ENCODE measurements at regions not wholly inside any gene's neighbourhood (a gene's known extent, or its start where the extent isn't known, plus 50 kb on each side); places are given as distances from the start of the nearest gene placed in this dataset.

DNA sequence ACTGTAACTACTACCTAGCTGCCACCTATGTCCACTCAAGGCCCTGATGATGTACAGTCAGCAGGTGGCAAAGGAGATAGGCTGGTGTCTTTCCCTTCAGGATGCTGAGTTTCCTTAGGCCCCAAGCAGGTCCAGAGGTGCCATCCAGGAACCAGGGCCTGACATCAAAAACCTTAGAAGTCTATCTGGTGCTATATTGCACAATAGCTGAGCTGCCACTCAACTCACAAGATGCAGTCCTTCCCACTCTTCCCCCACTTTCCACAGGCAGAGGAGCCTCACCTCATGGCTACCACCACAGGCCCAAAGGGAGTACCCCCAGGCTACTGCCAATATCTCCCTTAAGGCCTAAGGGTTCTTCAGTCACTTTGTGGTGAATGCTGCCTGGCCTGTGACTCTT is 83.9 kb upstream of the ZNF827 start:
- no peak for DNase-seq

GRCh38 chr4:146018247-146018646 is 79.6 kb upstream of the ZNF827 start:
- no peak for DNase-seq

DNA sequence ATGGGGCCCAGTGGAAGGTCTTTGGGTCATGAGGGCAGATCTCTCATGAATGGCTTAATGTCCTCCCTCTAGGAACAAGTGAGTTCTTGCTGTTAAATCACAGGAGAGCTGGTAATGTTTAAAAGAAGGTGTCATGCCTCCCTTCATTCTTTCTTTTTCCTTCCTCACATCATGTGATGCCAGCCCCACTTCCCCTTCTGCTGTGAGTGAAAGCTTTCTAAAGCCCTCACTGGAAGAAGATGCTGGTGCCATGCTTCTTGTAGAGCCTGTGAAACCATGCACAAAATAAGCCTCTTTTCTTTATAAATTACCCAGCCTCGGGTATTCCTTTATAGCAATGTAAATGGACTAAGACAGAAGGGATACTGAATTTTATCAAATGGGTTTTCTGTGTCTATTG is 66.1 kb upstream of the ZNF827 start:
- no peak for DNase-seq

GRCh38 chr4:145988628-145989027 is 50.0 kb upstream of the ZNF827 start:
- no peak for DNase-seq

All from NCI-H524 (cell line).